DMS53 treated with DMSO at 0.1 percent for 48 hours (cell line): ENCODE measurements at regions not wholly inside any gene's neighbourhood (a gene's known extent, or its start where the extent isn't known, plus 50 kb on each side); places are given as distances from the start of the nearest gene placed in this dataset.
A peak's percentile ranks its signal among the peaks of the same experiment; 100 is the strongest.
"Not testable (repeated sequence)": the region's sequence is repeated elsewhere in the genome, so short reads cannot be mapped to it uniquely, and the experiment has no call there.

Experiments used
- DNase-seq: peaks from one replicate; lab custom pipeline; 2025; ENCODE audit not compliant: unreplicated experiment; lab: John Stamatoyannopoulos, UW

GRCh38 chr5:162209005-162209605 is 141.5 kb downstream of the GABRG2 start:
- peak; percentile 74 for DNase-seq

DNA sequence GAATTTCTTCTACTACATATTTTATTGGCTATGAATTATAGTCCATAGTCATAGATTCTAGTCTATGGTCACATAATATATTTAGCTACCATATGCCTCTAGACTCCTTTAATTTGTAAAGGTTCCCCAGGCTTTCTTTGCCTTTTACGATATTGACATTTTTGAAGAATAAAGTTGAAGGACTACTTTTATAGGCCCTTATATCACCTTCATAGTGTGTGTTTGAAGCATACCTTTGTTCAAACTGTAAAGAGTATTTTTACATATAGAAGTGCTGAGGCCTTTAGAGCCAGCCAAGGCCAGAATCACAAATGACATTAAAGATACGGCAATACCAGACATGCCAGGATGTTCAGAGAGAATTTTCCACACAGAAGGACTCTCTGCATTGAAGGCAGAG is 147.0 kb downstream of the GABRG2 start:
- DNase-seq, result no peak

DNA sequence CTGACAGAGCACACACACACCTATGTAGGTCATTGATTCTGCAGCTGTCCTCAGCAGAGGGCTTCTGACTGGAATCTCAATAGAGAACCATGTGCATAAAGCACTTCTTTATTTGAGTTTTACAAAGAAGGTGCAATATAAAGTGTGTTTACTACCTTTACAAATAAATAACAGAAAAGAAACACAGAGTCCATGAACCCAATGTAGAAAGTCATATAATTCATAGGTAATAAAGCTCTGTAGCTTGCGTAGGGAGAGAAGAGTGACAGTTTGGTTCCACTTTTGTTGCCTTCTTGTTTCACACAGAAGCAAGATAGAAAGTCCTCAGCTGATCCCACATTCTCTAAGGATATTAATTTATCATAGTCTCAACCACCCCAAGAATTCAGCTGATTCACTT is 149.5 kb downstream of the GABRG2 start:
- no peak for DNase-seq

GRCh38 chr5:162221910-162222309 is 154.3 kb downstream of the GABRG2 start:
- DNase-seq, result no peak

GRCh38 chr5:162227075-162227474 is 159.5 kb downstream of the GABRG2 start:
- DNase-seq, result peak; percentile 10

GRCh38 chr5:162230348-162230747 is 162.8 kb downstream of the GABRG2 start:
- DNase-seq, result no peak

DNA sequence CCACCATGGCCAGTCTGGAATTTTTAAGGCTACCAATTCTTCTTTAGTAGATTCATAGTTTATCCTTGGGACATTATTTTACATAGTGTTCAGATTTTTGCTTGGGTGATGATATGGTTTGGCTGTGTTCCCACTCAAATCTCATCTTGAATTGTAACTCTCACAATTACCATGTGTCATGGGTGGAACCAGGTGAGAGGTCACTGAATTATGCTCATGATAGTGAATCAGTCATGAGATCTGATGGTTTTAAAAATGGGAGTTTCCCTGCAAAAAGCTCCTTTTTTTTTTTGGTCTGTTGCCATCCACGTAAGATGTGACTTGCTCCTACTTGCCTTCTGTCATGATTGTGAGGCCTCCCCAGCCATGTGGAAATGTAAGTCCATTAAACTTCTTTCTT is 163.9 kb downstream of the GABRG2 start:
- DNase-seq, result no peak

DNA sequence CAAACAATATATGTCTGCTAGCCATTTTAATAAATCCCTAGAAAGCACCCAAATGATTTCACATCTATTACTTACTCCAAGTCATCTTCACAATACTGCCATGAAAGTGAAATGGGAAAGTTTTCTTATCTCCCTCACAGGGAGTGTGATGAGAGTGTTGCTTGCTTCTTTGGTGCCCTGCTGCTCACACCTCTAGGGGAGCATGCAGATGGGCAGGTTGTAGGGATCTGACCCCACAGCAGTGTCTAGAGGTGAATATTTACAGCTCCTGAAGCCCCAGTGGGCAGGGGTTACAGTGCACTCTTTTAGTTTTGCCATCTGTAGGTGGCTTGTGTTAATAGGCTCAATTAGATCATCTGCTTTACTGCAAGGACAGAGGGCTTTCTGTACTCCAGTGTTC is 173.2 kb downstream of the GABRG2 start:
- no peak for DNase-seq

- DNase-seq, result no peak
Observed at GRCh38 chr5:162242416-162242815, 174.8 kb downstream of the GABRG2 start.

DNA sequence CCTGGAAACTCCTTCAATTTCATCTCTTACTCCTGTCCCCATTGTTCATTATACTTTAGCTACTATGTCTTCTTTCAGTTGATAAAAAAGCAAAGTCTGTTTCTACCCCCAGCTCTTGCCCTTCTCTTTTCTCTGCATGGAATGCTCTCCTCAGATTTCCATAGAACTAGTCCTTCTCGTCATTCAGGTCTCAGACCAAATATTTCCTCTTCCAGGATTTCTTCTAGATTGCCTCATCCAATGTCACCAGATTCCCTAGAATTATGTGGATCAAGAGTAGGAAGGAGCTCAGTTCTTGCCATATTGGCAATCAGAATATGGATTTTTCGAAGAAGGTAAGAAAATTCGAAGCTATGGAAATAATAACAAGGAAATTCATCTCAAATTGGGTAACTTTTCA is 176.1 kb downstream of the GABRG2 start:
- DNase-seq, result no peak

- DNase-seq, result peak; percentile 65
Observed at GRCh38 chr5:162248107-162248713, 180.6 kb downstream of the GABRG2 start.

DNA sequence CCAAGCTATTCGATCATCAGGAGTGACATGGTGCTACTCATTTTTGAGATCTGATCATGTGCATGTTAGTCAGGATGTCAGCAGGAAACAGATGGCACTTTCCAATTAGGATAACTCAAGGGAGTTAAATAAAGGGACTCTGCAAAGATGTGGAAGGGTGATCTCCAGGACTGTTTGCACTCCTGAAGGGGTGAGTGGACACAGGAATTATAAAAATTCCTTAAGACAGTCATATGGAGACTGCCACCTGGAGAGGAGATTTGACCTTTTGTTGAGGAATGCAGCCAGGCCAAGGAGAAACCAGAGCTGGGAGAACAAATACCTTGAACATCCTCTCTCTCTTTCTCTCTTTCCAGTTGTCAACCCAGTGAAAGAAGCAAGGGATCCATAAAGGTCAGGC is 189.1 kb downstream of the GABRG2 start:
- no peak for DNase-seq

GRCh38 chr5:162268694-162269481 is 201.3 kb downstream of the GABRG2 start:
- DNase-seq, result no peak

- no peak for DNase-seq
Observed at GRCh38 chr5:162272417-162272816, 204.8 kb downstream of the GABRG2 start.

GRCh38 chr5:162274679-162275078 is 207.1 kb downstream of the GABRG2 start:
- no peak for DNase-seq

DNA sequence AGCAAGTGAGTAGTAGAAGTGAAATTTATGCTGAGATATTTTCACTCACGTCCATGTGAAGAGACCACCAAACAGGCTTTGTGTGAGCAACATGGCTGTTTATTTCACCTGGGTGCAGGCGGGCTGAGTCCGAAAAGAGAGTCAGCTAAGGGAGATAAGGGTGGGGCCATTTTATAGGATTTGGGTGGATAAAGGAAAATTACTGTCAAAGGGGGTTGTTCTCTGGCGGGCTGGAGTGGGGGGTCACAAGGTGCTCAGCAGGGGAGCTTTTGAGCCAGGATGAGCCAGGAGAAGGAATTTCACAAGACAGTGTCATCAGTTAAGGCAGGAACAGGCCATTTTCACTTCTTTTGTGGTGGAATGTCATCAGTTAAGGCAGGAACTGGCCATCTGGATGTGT is 207.8 kb downstream of the GABRG2 start:
- DNase-seq, result not testable (repeated sequence)

DNA sequence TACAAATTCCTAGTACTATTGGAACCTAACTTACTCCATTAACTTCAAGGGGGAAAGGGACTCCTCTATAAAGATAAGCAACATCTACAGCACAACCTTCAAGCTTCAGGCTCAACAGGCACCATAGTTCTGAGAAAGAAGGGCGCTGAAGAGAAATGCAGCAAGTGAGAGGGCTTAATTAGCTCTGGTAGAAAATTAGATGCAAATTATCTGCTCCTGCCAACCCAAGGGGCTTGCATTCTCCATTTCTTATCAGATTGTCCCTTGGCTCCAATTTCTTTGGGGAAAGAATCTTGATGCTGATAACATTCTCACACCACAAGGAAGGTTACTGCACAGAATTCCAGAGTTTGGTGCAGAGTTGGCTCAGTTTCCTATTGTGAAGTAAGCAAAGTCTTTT is 214.6 kb downstream of the GABRG2 start:
- DNase-seq, result no peak

- no peak for DNase-seq
Observed at GRCh38 chr5:162283609-162284008, 216.0 kb downstream of the GABRG2 start.

- DNase-seq, result no peak
Observed at GRCh38 chr5:162288647-162289296, 221.2 kb downstream of the GABRG2 start.

- DNase-seq, result no peak
Observed at GRCh38 chr5:162289489-162289888, 221.9 kb downstream of the GABRG2 start.

- DNase-seq, result no peak
Observed at GRCh38 chr5:162299793-162300192, 232.2 kb downstream of the GABRG2 start.

DNA sequence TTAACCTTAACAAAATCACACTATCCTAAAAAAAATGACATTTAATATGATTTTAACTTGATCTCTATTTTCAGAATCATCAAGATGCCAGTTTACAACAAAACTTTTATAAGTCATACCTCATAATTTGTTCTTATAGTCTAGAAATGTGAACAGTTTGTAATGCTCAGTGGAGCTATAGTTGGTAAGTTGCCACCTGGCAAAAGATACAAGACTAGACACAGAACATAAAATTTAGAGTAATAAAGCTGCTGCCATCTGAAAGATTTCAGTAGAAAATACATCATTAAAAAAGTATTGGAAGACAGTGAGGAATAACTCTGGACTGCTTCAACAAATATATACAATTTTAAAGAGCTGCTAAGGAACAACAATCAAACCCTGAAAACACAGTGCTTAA is 233.8 kb downstream of the GABRG2 start:
- DNase-seq, result no peak
